Coronary artery (tissue), 2 donors: ENCODE measurements at regions not wholly inside any gene's neighbourhood (a gene's known extent, or its start where the extent isn't known, plus 50 kb on each side); places are given as distances from the start of the nearest gene placed in this dataset.
A peak's percentile ranks its signal among the peaks of the same experiment; 100 is the strongest.
"Not testable (repeated sequence)": the region's sequence is repeated elsewhere in the genome, so short reads cannot be mapped to it uniquely, and the experiment has no call there.

Experiments
- DNase-seq: peaks from one replicate; pipeline ENCODE4 v3.0.0-alpha.2; 2017; ENCODE audit warnings: low spot score
- H3K27ac ChIP-seq, 2 donors: fragments of 200-600 bp; sonication (generic); one replicate each; pipeline ENCODE4 v1.5.1; 2016 to 2019
- H3K4me3 ChIP-seq: fragments of 200-600 bp; sonication (generic); 2 replicates; pipeline ENCODE4 v1.5.1; 2016; ENCODE audit warnings: mild to moderate bottlenecking, moderate library complexity
- TF ChIP-seq, protein P1 (sequence below): fragments of 200-600 bp; sonication (generic); IDR thresholded peaks from one replicate; pipeline ENCODE4 v1.5.1; 2019; ENCODE audit warnings: antibody characterized with exemption

DNA sequence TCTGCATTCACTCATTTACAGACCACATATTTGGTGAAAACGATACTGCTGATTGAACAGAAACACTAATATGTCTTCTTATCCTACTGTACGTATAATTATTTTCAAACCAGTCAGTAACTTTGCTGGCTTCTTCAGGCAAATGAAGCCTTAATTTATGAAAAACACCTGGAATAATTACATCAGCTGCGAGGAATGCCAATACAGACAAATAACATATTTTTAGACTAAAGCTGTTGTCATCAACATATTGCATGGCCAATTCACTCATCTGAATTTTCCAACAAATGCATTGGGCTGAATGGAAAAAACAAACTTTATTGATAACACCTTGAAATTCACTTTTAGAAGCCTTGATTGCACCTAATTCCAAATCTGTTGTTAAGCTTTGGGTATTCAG, 165.9 kb downstream of the HLX start:
- H3K4me3 ChIP-seq = no peak overlapping the region
- no peak for DNase-seq
- TF ChIP-seq, protein P1, sequence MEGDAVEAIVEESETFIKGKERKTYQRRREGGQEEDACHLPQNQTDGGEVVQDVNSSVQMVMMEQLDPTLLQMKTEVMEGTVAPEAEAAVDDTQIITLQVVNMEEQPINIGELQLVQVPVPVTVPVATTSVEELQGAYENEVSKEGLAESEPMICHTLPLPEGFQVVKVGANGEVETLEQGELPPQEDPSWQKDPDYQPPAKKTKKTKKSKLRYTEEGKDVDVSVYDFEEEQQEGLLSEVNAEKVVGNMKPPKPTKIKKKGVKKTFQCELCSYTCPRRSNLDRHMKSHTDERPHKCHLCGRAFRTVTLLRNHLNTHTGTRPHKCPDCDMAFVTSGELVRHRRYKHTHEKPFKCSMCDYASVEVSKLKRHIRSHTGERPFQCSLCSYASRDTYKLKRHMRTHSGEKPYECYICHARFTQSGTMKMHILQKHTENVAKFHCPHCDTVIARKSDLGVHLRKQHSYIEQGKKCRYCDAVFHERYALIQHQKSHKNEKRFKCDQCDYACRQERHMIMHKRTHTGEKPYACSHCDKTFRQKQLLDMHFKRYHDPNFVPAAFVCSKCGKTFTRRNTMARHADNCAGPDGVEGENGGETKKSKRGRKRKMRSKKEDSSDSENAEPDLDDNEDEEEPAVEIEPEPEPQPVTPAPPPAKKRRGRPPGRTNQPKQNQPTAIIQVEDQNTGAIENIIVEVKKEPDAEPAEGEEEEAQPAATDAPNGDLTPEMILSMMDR = no peak
- H3K27ac ChIP-seq = no peak overlapping the region

DNA sequence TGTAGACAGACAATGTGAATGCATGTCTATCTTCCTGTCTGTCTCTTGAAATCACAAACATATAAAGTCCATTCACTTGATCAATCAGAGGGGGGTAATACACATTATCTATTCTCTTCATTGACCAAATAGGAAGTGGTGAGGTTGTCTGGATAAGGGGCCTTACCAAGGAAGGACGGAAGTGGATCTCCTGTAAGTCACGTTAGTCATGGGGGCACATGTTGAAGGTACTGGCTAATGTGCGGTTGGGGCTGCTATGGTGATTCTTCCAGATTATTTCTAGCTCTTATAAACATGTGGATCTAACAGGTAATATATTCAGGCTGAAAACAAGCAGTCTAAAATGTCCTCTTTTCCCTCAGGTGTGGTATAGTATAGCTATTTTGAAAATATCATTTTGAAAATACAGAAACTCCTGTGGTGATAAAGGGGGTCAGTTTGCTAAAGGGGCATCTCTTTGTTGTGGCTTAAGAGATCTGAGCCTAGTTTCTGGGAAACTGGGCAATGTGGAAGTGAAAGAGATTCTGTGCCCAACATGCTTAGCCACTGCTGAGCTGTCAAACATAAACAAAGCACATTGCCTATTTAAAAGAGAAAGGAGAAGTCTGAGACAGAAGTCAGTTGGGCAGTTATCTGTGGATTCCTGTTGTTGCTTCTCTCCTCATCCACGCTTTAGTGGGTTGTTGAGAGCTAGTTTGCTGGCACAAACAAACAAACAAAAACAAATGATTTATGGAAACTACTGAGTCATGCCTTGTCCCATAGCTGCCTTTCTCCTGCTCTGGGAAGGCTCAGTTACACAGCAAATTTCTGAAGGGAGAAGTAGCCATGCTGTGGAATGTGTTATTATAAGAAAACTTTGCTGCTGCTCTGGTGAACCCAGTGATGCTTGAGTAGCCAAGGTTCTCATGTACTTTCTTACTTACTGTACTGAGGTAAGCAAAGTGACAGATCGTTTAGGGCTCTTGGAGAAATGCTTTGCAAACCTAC, 166.9 kb downstream of the HLX start:
- TF ChIP-seq, protein P1 = no peak
- DNase-seq = no peak
- Histone ChIP-seq H3K27ac (peak overlapping the region in 1 of 2 donors; percentile 21), H3K4me3 (no peak overlapping the region)

DNA sequence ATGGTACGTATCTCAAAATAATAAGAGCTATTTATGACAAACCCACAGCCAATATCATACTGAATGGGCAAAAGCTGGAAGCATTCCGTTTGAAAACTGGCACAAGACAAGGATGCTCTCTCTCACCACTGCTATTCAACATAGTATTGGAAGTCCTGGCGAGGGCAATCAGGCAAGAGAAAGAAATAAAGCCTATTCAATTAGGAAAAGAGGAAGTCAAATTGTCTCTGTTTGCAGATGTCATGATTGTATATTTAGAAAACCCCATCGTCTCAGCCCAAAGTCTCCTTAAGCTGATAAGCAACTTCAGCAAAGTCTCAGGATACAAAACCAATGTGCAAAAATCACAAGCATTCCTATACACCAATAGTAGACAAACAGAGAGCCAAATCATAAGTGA, 172.1 kb downstream of the HLX start:
- not testable (repeated sequence) for H3K4me3 ChIP-seq, DNase-seq, H3K27ac ChIP-seq

DNA sequence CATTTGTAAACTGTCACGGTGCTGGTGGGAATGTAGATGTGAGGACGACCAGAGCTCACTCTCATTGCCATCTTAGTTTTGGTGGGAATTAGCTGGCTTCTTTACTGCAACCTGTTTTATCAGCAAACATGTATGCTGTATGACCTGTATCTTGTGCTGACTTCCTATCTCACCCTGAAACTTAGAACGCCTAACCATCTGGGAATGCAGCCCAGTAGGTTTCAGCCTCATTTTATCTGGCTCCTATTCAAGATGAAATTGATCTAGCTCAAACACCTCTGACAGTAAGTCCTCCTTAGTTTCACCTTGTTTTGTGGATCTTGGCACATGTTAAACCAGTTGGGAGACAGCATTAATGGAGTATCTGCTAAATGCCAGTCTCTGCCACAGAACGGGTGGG, 174.6 kb downstream of the HLX start:
- no peak for DNase-seq
- H3K27ac ChIP-seq = no peak overlapping the region
- TF ChIP-seq, protein P1 = no peak

DNA sequence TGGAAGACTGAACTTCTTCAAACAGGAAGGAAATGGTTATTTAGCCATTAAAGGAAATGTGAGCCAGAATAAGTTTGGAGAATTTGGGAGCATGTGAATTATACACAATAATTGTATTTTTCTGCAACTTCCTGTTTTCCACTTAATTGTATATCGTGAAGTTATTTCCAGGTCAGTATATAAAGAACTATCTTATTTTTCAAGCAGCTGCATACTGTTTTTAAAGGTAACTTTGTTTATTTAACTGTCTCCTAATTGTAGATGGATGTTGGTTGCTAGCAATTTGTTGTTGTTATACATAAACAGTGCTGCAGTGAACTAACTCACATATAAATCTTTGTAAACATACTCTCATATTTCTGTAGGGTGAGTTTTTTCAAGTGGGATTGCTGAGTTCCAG, 180.3 kb downstream of the HLX start:
- TF ChIP-seq, protein P1 = no peak
- no peak for DNase-seq
- Histone ChIP-seq H3K27ac (no peak overlapping the region), H3K4me3 (no peak overlapping the region)

More for the DNA sequence above, 174.6 kb downstream of the HLX start:
- no peak overlapping the region for H3K4me3 ChIP-seq

DNA sequence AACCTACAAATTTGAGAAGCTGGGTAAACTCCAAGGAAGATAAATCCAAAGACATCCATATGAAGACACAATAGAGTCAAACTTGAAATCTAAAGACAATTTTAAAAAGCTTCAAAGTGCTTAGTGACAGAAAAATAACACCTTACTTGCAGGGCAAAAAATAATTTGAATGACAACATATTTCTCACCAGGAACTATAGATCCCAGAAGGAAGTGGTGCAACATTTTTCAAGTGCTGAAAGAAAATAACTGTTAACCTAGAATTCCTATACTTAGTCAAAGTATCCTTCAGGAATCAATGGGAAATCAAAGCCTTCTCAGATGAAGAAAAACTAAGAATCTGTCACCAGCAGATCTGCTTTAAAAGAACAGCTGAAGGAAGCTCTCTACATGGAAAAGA, 184.4 kb downstream of the HLX start:
- Histone ChIP-seq H3K27ac (no peak overlapping the region), H3K4me3 (no peak overlapping the region)
- TF ChIP-seq, protein P1 = no peak
- no peak for DNase-seq

DNA sequence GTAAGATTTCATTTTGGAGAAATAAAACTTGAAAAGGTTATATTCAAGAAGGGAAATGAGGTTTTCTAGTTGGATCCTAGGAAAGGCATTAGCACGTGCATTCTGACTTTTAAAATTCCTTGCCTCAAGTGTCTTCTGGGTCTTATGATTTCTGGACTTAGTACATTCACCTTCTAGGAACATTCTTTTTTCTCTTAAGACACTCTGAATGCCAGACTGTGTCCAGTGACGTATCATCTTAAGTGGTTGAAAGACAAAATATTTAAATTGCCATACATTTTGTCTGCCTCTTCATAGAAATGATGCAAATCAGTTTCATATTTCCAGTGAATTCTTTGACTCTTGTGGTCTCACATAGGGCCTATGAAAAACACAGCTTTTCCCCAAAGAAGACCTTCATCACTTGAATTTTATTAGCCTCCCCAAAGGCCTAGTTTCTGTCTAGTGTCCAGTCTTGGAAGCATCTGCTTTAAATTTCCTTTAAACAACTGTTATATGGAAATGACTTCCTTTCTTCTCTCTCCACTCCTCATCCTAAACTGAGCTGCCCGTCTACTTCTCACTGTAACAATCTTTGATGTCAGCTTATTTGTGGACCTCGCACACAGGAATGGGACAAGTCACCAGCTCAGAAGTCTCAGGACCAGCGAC, 187.2 kb downstream of the HLX start:
- H3K27ac ChIP-seq = no peak overlapping the region
- DNase-seq = no peak
- no peak overlapping the region for H3K4me3 ChIP-seq
- TF ChIP-seq, protein P1 = no peak
